HL-60 (cell line): ENCODE measurements at regions not wholly inside any gene's neighbourhood (a gene's known extent, or its start where the extent isn't known, plus 50 kb on each side); places are given as distances from the start of the nearest gene placed in this dataset.

Experiments used
- GABPA ChIP-seq: IDR thresholded peaks from 2 replicates; pipeline ENCODE4 v1.6.1; 2012; ENCODE audit warnings: low read depth
- POLR2AphosphoS5 ChIP-seq: IDR thresholded peaks from 2 replicates; pipeline ENCODE4 v1.6.1; 2012; ENCODE audit warnings: low read depth
- TF ChIP-seq, protein P1 (sequence below): IDR thresholded peaks from one replicate; pipeline ENCODE4 v1.5.1; 2011; ENCODE audit warnings: low read length, control low read depth, inconsistent platforms; ENCODE audit not compliant: insufficient read depth
- TF ChIP-seq, protein P2 (sequence below): IDR thresholded peaks from 2 replicates; pipeline ENCODE4 v1.6.1; 2012; ENCODE audit warnings: low read depth; ENCODE audit not compliant: insufficient replicate concordance

DNA sequence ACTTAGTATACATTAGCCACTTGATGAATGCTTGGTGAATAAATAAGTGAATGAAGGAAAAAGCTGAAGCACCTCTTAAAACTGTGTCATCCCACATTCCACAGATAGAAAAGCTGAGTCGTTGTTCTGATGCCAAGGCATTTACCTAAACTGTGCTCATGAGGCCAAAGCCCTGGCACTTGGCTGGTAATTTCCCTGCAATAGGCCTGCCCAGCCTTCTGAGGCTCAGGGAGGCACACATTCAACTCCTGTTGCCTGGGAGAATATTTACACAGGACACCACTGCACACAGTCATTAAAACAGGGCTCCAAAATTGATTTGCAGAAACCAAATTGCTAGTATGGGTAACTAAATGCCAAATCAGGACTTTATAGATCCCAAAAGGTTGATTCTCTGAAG, 333.0 kb upstream of the C16orf82 start:
- TF ChIP-seq, protein P1, sequence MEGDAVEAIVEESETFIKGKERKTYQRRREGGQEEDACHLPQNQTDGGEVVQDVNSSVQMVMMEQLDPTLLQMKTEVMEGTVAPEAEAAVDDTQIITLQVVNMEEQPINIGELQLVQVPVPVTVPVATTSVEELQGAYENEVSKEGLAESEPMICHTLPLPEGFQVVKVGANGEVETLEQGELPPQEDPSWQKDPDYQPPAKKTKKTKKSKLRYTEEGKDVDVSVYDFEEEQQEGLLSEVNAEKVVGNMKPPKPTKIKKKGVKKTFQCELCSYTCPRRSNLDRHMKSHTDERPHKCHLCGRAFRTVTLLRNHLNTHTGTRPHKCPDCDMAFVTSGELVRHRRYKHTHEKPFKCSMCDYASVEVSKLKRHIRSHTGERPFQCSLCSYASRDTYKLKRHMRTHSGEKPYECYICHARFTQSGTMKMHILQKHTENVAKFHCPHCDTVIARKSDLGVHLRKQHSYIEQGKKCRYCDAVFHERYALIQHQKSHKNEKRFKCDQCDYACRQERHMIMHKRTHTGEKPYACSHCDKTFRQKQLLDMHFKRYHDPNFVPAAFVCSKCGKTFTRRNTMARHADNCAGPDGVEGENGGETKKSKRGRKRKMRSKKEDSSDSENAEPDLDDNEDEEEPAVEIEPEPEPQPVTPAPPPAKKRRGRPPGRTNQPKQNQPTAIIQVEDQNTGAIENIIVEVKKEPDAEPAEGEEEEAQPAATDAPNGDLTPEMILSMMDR, result no peak
- no peak for TF ChIP-seq POLR2AphosphoS5
- TF ChIP-seq, protein P2, sequence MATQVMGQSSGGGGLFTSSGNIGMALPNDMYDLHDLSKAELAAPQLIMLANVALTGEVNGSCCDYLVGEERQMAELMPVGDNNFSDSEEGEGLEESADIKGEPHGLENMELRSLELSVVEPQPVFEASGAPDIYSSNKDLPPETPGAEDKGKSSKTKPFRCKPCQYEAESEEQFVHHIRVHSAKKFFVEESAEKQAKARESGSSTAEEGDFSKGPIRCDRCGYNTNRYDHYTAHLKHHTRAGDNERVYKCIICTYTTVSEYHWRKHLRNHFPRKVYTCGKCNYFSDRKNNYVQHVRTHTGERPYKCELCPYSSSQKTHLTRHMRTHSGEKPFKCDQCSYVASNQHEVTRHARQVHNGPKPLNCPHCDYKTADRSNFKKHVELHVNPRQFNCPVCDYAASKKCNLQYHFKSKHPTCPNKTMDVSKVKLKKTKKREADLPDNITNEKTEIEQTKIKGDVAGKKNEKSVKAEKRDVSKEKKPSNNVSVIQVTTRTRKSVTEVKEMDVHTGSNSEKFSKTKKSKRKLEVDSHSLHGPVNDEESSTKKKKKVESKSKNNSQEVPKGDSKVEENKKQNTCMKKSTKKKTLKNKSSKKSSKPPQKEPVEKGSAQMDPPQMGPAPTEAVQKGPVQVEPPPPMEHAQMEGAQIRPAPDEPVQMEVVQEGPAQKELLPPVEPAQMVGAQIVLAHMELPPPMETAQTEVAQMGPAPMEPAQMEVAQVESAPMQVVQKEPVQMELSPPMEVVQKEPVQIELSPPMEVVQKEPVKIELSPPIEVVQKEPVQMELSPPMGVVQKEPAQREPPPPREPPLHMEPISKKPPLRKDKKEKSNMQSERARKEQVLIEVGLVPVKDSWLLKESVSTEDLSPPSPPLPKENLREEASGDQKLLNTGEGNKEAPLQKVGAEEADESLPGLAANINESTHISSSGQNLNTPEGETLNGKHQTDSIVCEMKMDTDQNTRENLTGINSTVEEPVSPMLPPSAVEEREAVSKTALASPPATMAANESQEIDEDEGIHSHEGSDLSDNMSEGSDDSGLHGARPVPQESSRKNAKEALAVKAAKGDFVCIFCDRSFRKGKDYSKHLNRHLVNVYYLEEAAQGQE, result no peak
- no peak for TF ChIP-seq GABPA
